ENCODE measurements at regions not wholly inside any gene's neighbourhood (a gene's known extent, or its start where the extent isn't known, plus 50 kb on each side); places are given as distances from the start of the nearest gene placed in this dataset.

- TF ChIP-seq CREB1 (CRISPR knock-in tag; IDR thresholded peaks at IDR 0.05) (no peak), NFYB (CRISPR knock-in tag; conservative IDR thresholded peaks at IDR 0.05; ENCODE audit: low read depth) (no peak), ATF3 (CRISPR knock-in tag; conservative IDR thresholded peaks at IDR 0.05) (no peak), ATF6 (CRISPR knock-in tag; IDR thresholded peaks at IDR 0.05) (no peak), TEAD1 (CRISPR knock-in tag; IDR thresholded peaks at IDR 0.05) (no peak), TEAD4 (CRISPR knock-in tag; IDR thresholded peaks at IDR 0.05) (no peak)
- TF ChIP-seq, protein P1, sequence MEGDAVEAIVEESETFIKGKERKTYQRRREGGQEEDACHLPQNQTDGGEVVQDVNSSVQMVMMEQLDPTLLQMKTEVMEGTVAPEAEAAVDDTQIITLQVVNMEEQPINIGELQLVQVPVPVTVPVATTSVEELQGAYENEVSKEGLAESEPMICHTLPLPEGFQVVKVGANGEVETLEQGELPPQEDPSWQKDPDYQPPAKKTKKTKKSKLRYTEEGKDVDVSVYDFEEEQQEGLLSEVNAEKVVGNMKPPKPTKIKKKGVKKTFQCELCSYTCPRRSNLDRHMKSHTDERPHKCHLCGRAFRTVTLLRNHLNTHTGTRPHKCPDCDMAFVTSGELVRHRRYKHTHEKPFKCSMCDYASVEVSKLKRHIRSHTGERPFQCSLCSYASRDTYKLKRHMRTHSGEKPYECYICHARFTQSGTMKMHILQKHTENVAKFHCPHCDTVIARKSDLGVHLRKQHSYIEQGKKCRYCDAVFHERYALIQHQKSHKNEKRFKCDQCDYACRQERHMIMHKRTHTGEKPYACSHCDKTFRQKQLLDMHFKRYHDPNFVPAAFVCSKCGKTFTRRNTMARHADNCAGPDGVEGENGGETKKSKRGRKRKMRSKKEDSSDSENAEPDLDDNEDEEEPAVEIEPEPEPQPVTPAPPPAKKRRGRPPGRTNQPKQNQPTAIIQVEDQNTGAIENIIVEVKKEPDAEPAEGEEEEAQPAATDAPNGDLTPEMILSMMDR (IDR thresholded peaks at IDR 0.05): no peak
- TF ChIP-seq, protein P2, sequence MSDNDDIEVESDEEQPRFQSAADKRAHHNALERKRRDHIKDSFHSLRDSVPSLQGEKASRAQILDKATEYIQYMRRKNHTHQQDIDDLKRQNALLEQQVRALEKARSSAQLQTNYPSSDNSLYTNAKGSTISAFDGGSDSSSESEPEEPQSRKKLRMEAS (CRISPR knock-in tag; IDR thresholded peaks at IDR 0.05): no peak
- TF ChIP-seq, protein P3, sequence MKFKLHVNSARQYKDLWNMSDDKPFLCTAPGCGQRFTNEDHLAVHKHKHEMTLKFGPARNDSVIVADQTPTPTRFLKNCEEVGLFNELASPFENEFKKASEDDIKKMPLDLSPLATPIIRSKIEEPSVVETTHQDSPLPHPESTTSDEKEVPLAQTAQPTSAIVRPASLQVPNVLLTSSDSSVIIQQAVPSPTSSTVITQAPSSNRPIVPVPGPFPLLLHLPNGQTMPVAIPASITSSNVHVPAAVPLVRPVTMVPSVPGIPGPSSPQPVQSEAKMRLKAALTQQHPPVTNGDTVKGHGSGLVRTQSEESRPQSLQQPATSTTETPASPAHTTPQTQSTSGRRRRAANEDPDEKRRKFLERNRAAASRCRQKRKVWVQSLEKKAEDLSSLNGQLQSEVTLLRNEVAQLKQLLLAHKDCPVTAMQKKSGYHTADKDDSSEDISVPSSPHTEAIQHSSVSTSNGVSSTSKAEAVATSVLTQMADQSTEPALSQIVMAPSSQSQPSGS (CRISPR knock-in tag; IDR thresholded peaks at IDR 0.05; ENCODE audit: borderline replicate concordance, low read depth): no peak
These were observed 131.6 kb upstream of the MED14 start for GRCh38 chrX:40866893-40867292.
